ENCODE measurements at regions not wholly inside any gene's neighbourhood (a gene's known extent, or its start where the extent isn't known, plus 50 kb on each side); places are given as distances from the start of the nearest gene placed in this dataset.

DNA sequence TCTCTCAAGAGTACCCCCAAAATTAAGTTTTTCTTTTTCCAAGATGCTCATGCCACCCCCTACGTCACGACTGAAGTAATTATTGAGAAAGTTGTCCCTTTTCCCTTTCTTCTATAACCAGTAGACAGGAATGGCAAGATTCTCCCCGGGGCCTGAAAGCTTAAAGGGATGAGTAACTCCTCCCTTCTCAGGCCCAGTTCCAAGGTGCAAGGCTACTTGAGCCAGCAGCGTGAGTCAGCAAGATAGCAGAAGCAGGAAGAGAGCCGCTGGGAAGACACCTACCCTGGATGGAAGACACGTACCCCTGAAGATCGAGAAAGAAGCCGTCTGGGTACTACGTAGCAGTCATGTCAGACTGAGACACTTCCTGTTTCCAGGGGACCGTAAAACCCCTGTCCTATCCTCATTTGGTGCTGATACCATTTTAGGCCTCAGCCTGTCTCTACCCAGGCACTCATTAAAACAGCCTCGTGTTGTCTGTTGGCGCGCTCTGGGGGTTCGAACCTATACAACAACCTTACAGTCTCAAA is 241.0 kb downstream of the ADGRG6 start:
- Histone ChIP-seq H3K27ac (no peak overlapping the region), H3K4me3 (no peak overlapping the region)
- TF ChIP-seq, protein P1, sequence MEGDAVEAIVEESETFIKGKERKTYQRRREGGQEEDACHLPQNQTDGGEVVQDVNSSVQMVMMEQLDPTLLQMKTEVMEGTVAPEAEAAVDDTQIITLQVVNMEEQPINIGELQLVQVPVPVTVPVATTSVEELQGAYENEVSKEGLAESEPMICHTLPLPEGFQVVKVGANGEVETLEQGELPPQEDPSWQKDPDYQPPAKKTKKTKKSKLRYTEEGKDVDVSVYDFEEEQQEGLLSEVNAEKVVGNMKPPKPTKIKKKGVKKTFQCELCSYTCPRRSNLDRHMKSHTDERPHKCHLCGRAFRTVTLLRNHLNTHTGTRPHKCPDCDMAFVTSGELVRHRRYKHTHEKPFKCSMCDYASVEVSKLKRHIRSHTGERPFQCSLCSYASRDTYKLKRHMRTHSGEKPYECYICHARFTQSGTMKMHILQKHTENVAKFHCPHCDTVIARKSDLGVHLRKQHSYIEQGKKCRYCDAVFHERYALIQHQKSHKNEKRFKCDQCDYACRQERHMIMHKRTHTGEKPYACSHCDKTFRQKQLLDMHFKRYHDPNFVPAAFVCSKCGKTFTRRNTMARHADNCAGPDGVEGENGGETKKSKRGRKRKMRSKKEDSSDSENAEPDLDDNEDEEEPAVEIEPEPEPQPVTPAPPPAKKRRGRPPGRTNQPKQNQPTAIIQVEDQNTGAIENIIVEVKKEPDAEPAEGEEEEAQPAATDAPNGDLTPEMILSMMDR (IDR thresholded peaks at IDR 0.05), result no peak
- no peak for DNase-seq (ENCODE audit: low spot score)

DNA sequence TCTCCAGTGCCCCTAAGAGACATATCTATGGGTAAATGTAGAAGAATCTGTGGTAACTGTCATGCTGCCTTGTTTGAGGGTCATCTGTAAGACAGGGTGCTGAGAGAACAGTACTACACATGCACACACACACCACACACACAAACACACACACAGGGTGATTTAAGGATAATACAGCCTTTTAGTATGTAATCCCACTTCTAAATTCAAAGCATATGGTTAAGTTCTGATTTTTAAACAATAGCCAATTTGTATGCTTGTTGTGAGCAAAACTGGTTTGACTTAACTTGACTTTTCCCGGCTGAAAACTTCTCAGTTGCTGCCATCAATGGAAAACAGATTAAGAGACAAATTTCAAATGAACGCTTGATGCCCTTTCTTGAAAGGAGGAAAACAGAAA is 241.8 kb downstream of the ADGRG6 start:
- TF ChIP-seq, protein P1 (IDR thresholded peaks at IDR 0.05), result no peak

DNA sequence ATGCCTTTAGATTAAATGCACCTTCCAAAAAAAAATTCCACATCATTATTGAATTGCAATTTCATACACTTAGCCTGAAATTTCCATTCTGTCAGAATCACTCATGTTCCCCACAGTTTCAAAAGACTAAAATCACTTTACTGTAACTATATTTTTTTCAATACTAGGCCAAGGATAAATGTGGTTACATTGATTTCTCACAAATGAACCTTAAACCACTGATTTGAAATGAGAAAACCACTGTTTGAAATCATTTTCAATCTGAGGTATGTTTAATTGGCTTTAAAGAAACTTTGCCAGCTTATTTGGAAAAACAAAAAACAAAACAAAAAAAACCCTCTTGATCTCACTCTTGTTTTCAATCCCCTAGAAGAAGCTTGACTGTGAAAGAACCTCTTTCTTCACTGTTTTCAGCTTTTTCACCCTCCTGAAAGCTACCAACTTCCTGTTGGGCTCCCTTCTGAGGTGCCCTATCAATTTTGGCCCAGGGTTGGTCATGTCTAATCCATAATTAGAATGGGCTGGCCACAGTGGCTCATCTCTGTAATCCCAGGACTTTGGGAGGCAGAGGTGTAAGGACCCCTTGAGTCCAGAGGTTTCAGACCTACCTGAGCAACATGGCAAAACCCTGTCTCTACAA is 242.5 kb downstream of the ADGRG6 start:
- no peak for DNase-seq (ENCODE audit: low spot score)
- no peak overlapping the region for H3K27ac ChIP-seq
- TF ChIP-seq, protein P1 (IDR thresholded peaks at IDR 0.05), result no peak
- H3K4me3 ChIP-seq, result no peak overlapping the region

More for the DNA sequence above, 241.8 kb downstream of the ADGRG6 start:
- DNase-seq (ENCODE audit: low spot score), result no peak
- H3K27ac ChIP-seq, result no peak overlapping the region
- H3K4me3 ChIP-seq, result no peak overlapping the region

DNA sequence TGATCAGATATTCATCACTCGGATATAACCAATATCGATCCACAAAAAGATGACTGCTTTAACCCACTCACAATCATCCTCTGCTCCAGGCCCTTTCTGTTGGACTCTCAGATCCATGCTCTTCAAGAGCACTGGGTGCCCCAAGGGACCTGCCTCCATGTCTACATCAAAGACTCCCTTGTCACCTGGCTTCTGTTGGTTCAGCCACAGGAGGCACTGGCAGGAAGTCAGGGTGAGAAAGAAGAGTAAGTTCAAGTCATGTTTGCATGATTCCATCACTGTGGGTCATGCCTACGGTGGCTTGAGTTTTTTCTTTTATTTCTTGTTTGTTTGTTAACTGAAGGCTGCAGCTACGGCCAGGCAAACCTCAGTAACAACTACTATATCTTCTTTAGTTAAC is 243.3 kb downstream of the ADGRG6 start:
- no peak overlapping the region for H3K4me3 ChIP-seq
- no peak overlapping the region for H3K27ac ChIP-seq
- TF ChIP-seq, protein P1 (IDR thresholded peaks at IDR 0.05), result no peak
- DNase-seq (ENCODE audit: low spot score), result no peak

DNA sequence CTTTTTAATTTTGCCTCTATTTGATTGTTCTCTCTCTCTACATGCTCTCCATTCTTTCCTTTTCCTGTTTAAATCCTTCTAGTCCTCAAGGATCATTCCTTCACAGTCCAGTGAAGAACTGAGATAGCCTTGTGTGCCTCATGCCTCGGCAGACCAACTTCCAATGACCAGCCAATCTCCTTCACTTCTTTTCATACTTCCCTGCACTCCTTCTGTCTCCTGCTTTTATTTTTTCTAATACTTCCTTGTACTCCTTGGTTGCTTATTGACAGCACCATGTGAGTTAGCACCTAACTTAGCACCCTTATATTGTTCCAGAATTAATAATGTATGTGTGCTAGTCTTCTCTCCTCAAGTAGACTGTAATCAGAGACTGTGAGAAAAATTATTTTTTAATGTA is 246.8 kb downstream of the ADGRG6 start:
- Histone ChIP-seq H3K27ac (no peak overlapping the region), H3K4me3 (no peak overlapping the region)
- TF ChIP-seq, protein P1 (IDR thresholded peaks at IDR 0.05), result no peak
- no peak for DNase-seq (ENCODE audit: low spot score)

DNA sequence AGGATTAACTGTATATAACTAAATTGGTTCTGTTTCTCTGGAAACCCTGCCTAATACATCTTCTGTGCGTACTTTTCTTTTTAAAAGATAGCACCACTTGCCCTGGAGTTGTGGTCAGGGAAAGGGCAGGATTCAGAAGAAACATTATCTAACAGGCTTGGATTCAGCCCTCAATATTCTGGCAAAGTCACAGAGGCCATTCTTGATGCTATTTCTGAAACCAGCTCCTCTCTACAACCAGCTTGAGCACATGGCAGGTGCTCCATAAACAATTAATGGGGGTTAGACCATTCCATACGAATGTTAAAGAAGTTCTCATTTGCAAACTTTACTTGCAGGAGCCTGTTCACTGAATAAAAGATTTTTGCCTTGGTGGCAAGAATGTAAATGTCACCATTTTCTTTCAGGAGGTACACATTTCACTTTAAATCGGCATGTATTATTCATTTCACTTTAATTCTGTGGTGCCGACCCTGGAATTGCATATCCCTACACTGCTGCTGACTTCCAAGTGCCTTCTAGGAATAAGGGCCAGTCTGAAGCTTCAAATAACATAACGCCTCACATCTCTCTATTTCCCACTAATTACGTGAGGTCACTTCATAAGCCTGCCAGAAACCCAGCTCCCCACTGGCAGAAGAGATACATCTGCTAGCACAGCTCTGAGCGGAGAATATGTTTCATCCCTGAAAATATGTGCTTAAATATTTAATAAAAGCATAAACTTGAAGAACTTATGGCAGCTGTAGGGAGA is 248.7 kb downstream of the ADGRG6 start:
- TF ChIP-seq, protein P1 (IDR thresholded peaks at IDR 0.05), result no peak
- H3K4me3 ChIP-seq, result no peak overlapping the region
- no peak for DNase-seq (ENCODE audit: low spot score)
- H3K27ac ChIP-seq, result no peak overlapping the region
